ENCODE measurements at regions not wholly inside any gene's neighbourhood (a gene's known extent, or its start where the extent isn't known, plus 50 kb on each side); places are given as distances from the start of the nearest gene placed in this dataset.

- DNase-seq, result no peak
Observed at GRCh38 chr18:77996737-77997136, 747.1 kb downstream of the GALR1 start.

DNA sequence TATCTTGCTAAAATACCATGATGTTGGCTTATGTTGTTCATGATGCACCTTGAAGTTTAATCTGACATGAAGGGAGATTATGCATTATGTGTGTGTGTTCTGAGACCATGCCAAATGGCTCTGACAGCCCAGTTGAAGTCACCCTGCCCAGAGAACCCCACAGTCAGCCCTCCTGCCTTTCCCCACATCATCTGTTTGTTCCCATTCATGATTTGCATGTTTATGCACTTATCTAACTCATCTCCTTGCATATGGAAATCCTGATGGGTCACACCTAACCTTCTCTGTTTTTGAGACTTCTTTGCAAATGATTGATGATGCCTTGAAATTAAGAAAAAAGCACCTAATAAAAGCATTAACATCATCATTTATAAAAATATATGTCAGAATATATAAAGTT lies 752.2 kb downstream of the GALR1 start:
- no peak for DNase-seq

- DNase-seq, result no peak
Observed at GRCh38 chr18:78006006-78006773, 756.5 kb downstream of the GALR1 start.

- no peak for DNase-seq
Observed at GRCh38 chr18:78006774-78007260, 757.2 kb downstream of the GALR1 start.

DNA sequence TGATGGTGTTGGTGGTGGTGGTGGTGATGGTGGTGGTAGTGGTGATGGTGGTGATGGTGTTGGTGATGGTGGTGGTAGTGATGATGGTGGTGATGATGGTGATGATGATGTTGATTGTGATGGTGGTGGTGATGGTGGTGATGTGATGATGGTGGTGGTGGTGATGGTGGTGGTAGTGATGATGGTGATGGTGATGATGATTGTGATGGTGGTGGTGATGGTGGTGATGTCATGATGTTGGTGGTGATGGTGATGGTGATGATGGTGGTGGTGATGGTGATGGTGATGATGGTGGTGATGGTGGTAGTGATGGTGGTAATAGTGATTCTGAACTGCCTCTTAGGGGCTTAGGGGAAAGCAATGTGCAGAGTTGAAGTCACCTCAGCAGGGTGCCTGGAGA lies 760.7 kb downstream of the GALR1 start:
- no peak for DNase-seq

- DNase-seq, result no peak
Observed at GRCh38 chr18:78017869-78018268, 768.2 kb downstream of the GALR1 start.

DNA sequence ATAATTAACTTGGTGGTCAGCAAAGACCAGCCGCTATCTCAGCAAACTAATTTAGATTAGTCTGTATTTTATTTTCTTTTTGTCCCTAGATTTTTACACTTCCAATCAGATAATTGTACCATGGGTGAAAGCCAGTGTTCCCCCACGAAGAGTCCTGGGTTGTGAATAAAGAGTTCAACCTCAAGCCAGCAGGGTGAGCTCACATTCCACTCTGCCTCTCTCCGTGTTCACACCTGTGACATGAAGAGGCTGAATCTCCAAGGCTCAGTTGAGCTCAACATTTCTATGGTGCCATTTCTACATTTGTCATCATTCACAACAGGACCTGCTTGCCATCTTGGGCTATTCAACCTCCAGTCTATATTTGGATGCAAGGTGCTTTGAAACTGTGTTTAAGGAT lies 771.5 kb downstream of the GALR1 start:
- DNase-seq, result no peak

DNA sequence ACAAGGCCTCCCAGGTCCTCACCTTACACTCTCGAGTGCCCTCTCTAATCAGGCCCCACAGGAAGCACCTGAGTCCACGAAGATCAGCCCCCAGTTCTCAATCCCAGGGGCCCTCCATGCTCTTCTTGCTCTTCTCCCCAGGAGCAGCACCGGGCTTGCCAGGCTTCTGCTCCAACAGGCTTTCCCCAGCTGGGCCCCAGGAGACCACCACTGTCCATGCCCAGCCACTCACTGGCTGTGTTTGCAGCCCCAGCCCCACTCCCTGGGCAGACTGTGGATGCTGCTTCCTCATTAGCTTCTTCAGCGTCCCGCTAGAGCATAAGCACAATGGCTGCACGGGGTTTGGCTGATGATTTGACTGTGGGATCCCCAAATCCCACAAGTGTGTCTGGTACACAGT lies 781.9 kb downstream of the GALR1 start:
- DNase-seq, result no peak

GRCh38 chr18:78031991-78032390 lies 782.3 kb downstream of the GALR1 start:
- no peak for DNase-seq

- no peak for DNase-seq
Observed at GRCh38 chr18:78032574-78032973, 782.9 kb downstream of the GALR1 start.

DNA sequence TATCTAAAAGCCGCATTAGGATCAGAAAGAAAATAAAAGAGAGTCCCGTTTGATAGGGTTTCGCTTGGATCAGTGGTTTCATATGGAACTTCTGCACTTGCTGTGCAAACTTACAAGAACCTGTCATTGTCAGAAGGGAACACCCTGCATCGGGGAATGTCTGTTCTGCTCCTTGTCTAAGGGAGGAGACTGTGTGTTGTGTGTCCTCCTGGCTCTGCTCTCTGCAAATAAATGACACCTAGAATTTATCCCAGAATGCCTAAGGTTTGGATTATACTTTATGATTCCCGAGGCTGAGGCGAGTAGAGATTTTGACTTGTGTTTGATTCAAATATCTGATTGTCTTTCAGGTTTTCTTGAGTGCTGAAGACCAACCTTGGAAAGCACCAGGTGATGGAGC lies 785.1 kb downstream of the GALR1 start:
- DNase-seq, result no peak

DNA sequence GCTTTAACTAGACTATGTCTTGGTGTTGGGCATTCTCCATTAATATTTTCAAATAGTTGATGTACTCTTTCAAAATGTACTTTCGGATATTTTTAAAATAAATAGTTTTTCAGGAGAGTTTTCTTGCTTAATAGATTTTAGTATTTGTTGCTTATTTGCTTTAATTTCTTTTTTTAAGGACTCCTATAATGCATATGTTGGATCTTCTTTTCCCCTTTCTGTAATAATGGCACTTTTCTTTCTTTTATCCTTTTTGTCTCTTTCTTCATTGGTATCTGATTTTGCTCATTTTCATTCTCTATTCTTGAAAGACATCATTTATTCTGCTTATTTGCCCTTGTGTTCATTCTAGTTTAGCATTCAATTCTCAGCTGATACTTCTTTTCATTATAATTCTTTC lies 791.6 kb downstream of the GALR1 start:
- DNase-seq, result no peak

- DNase-seq, result no peak
Observed at GRCh38 chr18:78046631-78047030, 797.0 kb downstream of the GALR1 start.

GRCh38 chr18:78049281-78049680 lies 799.6 kb downstream of the GALR1 start:
- no peak for DNase-seq

GRCh38 chr18:78054801-78055200 lies 805.2 kb downstream of the GALR1 start:
- DNase-seq, result no peak

GRCh38 chr18:78056011-78056410 lies 806.4 kb downstream of the GALR1 start:
- DNase-seq, result no peak

- no peak for DNase-seq
Observed at GRCh38 chr18:78069784-78070664, 820.4 kb downstream of the GALR1 start.

- no peak for DNase-seq
Observed at GRCh38 chr18:78071166-78071710, 821.6 kb downstream of the GALR1 start.

- DNase-seq, result no peak
Observed at GRCh38 chr18:78071776-78072175, 822.1 kb downstream of the GALR1 start.

- no peak for DNase-seq
Observed at GRCh38 chr18:78072375-78072774, 822.7 kb downstream of the GALR1 start.

DNA sequence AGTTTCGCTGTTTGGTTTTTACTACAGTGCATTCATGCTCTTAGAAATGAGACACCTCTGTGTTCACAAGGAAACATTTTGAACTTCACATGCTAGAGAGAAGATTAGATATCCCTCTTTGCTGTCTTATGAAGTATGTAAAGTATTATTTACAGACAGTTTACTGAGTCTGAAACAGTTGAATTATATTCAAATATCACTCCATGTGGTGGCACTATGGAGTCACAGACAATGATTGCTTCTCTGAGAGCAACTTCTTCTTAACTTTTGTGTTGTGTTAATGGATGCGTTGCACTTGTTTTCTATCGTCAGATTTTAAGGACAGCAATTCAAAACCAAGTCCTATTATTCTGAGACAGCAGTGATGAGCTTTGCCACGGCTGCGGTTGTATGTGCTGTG lies 823.6 kb downstream of the GALR1 start:
- DNase-seq, result no peak

DNA sequence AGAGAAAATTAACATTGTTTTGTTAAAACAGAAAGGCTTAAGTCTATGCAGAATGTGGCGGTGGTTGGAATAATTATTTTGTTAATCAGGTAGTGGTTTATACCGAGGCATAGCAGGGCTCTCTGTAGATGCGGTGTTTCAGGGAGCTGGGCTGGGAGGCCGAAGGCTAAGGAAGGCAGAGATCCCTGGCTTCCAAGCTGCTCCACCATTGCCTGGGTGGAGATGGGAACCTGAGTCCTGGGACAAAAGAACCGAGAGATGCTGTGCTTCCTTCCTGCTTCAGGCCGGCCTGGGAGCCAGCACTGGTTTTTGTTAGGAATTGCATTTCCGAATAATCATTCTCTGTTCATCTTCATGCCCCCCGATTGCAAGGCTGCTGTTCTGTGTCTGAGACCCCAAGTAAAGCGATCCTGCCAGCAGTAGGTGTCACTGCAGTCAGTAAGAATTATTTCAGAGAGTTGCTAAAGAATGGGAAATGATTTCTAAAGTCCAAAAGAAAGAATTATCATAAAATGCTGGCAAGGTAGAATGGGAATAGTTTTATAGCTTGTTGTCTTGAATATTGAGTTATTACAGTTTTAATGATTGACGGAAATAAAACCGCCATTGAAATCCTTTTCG lies 824.9 kb downstream of the GALR1 start:
- DNase-seq, result no peak

GRCh38 chr18:78080081-78080480 lies 830.4 kb downstream of the GALR1 start:
- no peak for DNase-seq
